KMS-11 (cell line): ENCODE measurements at regions not wholly inside any gene's neighbourhood (a gene's known extent, or its start where the extent isn't known, plus 50 kb on each side); places are given as distances from the start of the nearest gene placed in this dataset.

ENCODE experiments used
- H2AFZ ChIP-seq: fragments of 200-600 bp; sonication (generic); 2 replicates; pipeline ENCODE4 v1.6.1; 2016; ENCODE audit warnings: antibody characterized with exemption, mixed run types, low read depth
- H3K27ac ChIP-seq: fragments of 200-600 bp; sonication (generic); 2 replicates; pipeline ENCODE4 v1.6.1; 2016; ENCODE audit warnings: mild to moderate bottlenecking, mixed run types
- H3K27me3 ChIP-seq: fragments of 200-600 bp; sonication (generic); 2 replicates; pipeline ENCODE4 v1.6.1; 2017; ENCODE audit warnings: mild to moderate bottlenecking, low read depth, mixed run types, moderate library complexity; ENCODE audit not compliant: insufficient read depth
- H3K36me3 ChIP-seq: fragments of 200-600 bp; sonication (generic); 2 replicates; pipeline ENCODE4 v1.6.1; 2017; ENCODE audit warnings: mild to moderate bottlenecking, mixed run types; ENCODE audit not compliant: insufficient read depth
- H3K4me1 ChIP-seq: fragments of 200-600 bp; sonication (generic); 2 replicates; pipeline ENCODE4 v1.6.1; 2016; ENCODE audit warnings: mild to moderate bottlenecking, low read depth, mixed run types; ENCODE audit not compliant: poor library complexity, severe bottlenecking
- H3K4me2 ChIP-seq: fragments of 200-600 bp; sonication (generic); 2 replicates; pipeline ENCODE4 v1.7.0; 2016; ENCODE audit warnings: mild to moderate bottlenecking, mixed run types
- H3K4me3 ChIP-seq: fragments of 200-600 bp; sonication (generic); IDR thresholded peaks from 2 replicates; pipeline ENCODE4 v1.6.1; 2017; ENCODE audit warnings: low read depth, low read length, mixed read lengths; ENCODE audit not compliant: insufficient read depth
- H3K79me2 ChIP-seq: fragments of 200-600 bp; sonication (generic); 2 replicates; pipeline ENCODE4 v1.6.1; 2016; ENCODE audit warnings: low read depth, mixed run types; ENCODE audit not compliant: insufficient read depth
- H3K9ac ChIP-seq: fragments of 200-600 bp; sonication (generic); 2 replicates; pipeline ENCODE4 v1.6.1; 2016; ENCODE audit warnings: mild to moderate bottlenecking, mixed run types
- H4K20me1 ChIP-seq: fragments of 200-600 bp; sonication (generic); 2 replicates; pipeline ENCODE4 v1.6.1; 2016; ENCODE audit warnings: mild to moderate bottlenecking, mixed run types; ENCODE audit not compliant: insufficient read depth
- CTCF ChIP-seq: fragments of 200-600 bp; sonication (generic); conservative IDR thresholded peaks from 2 replicates; pipeline ENCODE4 v1.6.1; 2017; ENCODE audit warnings: low read depth, mild to moderate bottlenecking, antibody characterized with exemption, low read length, moderate library complexity, mixed read lengths

GRCh38 chr15:69505956-69506556, 53.4 kb downstream of the RPLP1 start:
- Histone ChIP-seq H3K27me3 (no peaks in the 10 kb centered on the region), H3K36me3 (no peaks in the 10 kb centered on the region), H3K9ac (no peak overlapping the region), H2AFZ (no peak overlapping the region), H3K4me1 (no peaks in the 10 kb centered on the region), H3K27ac (no peak overlapping the region), H3K4me2 (no peak overlapping the region), H3K79me2 (no peaks in the 10 kb centered on the region), H3K4me3 (no peak overlapping the region), H4K20me1 (no peaks in the 10 kb centered on the region)
- no peak for TF ChIP-seq CTCF

- H3K4me3 ChIP-seq, result no peak overlapping the region
- H3K36me3 ChIP-seq, result no peaks in the 10 kb centered on the region
- TF ChIP-seq CTCF, result no peak
- H3K27me3 ChIP-seq, result no peaks in the 10 kb centered on the region
- no peak overlapping the region for H3K4me2 ChIP-seq
- H3K27ac ChIP-seq, result no peak overlapping the region
- no peaks in the 10 kb centered on the region for H3K79me2 ChIP-seq
- H2AFZ ChIP-seq, result no peak overlapping the region
- no peak overlapping the region for H3K9ac ChIP-seq
- no peaks in the 10 kb centered on the region for H3K4me1 ChIP-seq
- H4K20me1 ChIP-seq, result no peaks in the 10 kb centered on the region
Measured at GRCh38 chr15:69508659-69509058, 56.0 kb downstream of the RPLP1 start.

GRCh38 chr15:69509131-69509530, 56.5 kb downstream of the RPLP1 start:
- H3K27ac ChIP-seq, result no peak overlapping the region
- H3K4me3 ChIP-seq, result no peak overlapping the region
- H3K9ac ChIP-seq, result no peak overlapping the region
- H3K36me3 ChIP-seq, result no peaks in the 10 kb centered on the region
- H4K20me1 ChIP-seq, result no peaks in the 10 kb centered on the region
- no peak overlapping the region for H2AFZ ChIP-seq
- H3K79me2 ChIP-seq, result no peaks in the 10 kb centered on the region
- TF ChIP-seq CTCF, result no peak
- H3K27me3 ChIP-seq, result no peaks in the 10 kb centered on the region
- H3K4me2 ChIP-seq, result no peak overlapping the region
- no peaks in the 10 kb centered on the region for H3K4me1 ChIP-seq

- Histone ChIP-seq H3K4me3 (no peak overlapping the region), H3K27ac (no peak overlapping the region), H4K20me1 (no peaks in the 10 kb centered on the region), H3K36me3 (no peaks in the 10 kb centered on the region), H3K9ac (no peak overlapping the region), H3K4me2 (no peak overlapping the region), H3K27me3 (no peaks in the 10 kb centered on the region), H2AFZ (no peak overlapping the region), H3K4me1 (no peaks in the 10 kb centered on the region), H3K79me2 (no peaks in the 10 kb centered on the region)
- no peak for TF ChIP-seq CTCF
Measured at GRCh38 chr15:69510556-69510955, 57.9 kb downstream of the RPLP1 start.

GRCh38 chr15:69511015-69511414, 58.4 kb downstream of the RPLP1 start:
- H2AFZ ChIP-seq, result no peak overlapping the region
- no peaks in the 10 kb centered on the region for H3K4me1 ChIP-seq
- no peak overlapping the region for H3K27ac ChIP-seq
- no peak overlapping the region for H3K4me3 ChIP-seq
- no peaks in the 10 kb centered on the region for H3K27me3 ChIP-seq
- H3K4me2 ChIP-seq, result no peak overlapping the region
- H3K36me3 ChIP-seq, result no peaks in the 10 kb centered on the region
- no peak overlapping the region for H3K9ac ChIP-seq
- no peak for TF ChIP-seq CTCF
- no peaks in the 10 kb centered on the region for H3K79me2 ChIP-seq
- no peaks in the 10 kb centered on the region for H4K20me1 ChIP-seq
